Erythroblast (primary cell): ENCODE measurements at regions not wholly inside any gene's neighbourhood (a gene's known extent, or its start where the extent isn't known, plus 50 kb on each side); places are given as distances from the start of the nearest gene placed in this dataset.

ENCODE experiments used
- GATA1 ChIP-seq: IDR thresholded peaks from 2 replicates; pipeline ENCODE4 v1.6.1; 2011; ENCODE audit warnings: low read depth, mild to moderate bottlenecking, control low read depth, low read length, moderate library complexity
- POLR2A ChIP-seq: IDR thresholded peaks from 2 replicates; pipeline ENCODE4 v1.6.1; 2011; ENCODE audit warnings: mild to moderate bottlenecking, low read length

DNA sequence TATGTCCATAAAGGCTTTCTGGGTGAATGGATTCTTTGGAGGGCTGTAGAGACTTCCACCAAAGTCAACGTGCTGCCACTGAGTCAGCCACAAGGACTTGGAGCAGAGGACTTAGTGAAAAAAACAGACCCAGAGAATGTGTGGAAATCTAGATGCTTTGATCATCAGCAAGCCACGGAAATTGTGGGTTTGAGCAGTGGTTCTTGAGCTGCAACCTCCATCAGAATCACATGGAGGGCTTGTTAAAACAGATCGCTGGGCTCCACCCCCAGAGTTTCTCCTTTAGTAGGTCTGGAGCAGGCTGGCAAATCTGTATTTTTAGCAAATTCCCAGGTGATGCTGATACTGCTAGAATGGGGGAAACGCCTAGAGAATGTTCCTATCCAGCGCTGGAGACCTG lies 95.3 kb downstream of the RBM43 start:
- TF ChIP-seq POLR2A, result no peak
- no peak for TF ChIP-seq GATA1
